ENCODE measurements at regions not wholly inside any gene's neighbourhood (a gene's known extent, or its start where the extent isn't known, plus 50 kb on each side); places are given as distances from the start of the nearest gene placed in this dataset.

GRCh38 chr3:139280027-139280671 is 63.7 kb upstream of the MRPS22 start:
- Histone ChIP-seq H2BK15ac (ENCODE audit: low read depth, low read length) (no peak overlapping the region), H3K27ac (ENCODE audit: insufficient read depth, low read length) (no peak overlapping the region), H3K9me3 (ENCODE audit: control insufficient read depth, insufficient read depth, low read length) (peaks cover 2% of the 10 kb centered on the region; the same call in 1 of the 2 replicates), H3K14ac (replicated peaks; ENCODE audit: low read depth, low read length) (no peak overlapping the region), H2BK20ac (ENCODE audit: low read depth, low read length) (no peak overlapping the region), H3K4ac (ENCODE audit: low read depth, low read length) (no peak overlapping the region), H3K9me1 (ENCODE audit: insufficient read depth, low read length) (no peaks in the 10 kb centered on the region; the same call in 1 of the 2 replicates), H3K4me2 (ENCODE audit: low read depth, low read length) (no peak overlapping the region), H2AK9ac (replicated peaks; ENCODE audit: low read depth, low read length, poor library complexity) (no peak overlapping the region), H3K27me3 (ENCODE audit: control insufficient read depth, insufficient read depth, low read length) (peaks cover 5% of the 10 kb centered on the region), H4K5ac (ENCODE audit: low read depth, low read length) (no peak overlapping the region), H3K79me1 (ENCODE audit: low read depth in 1 of 2, low read length in 2 of 2) (no peaks in the 10 kb centered on the region), H2AK5ac (ENCODE audit: low read depth, low read length) (no peak overlapping the region), H2BK5ac (ENCODE audit: low read depth, low read length, poor library complexity, severe bottlenecking) (no peak overlapping the region), H2AFZ (replicated peaks; ENCODE audit: low read length, poor library complexity) (no peak overlapping the region), H4K91ac (ENCODE audit: insufficient read depth, low read depth, low read length) (no peak overlapping the region), H3K56ac (ENCODE audit: extremely low read depth, insufficient read depth, low read length) (no peak overlapping the region), H3K4me1 (ENCODE audit: control insufficient read depth, insufficient read depth, low read length) (no peaks in the 10 kb centered on the region), H4K8ac (ENCODE audit: low read depth in 2 of 2, low read length in 2 of 2) (no peak overlapping the region), H3K36me3 (ENCODE audit: control insufficient read depth, insufficient read depth, low read length) (no peaks in the 10 kb centered on the region), H3K18ac (ENCODE audit: low read depth, low read length) (no peak overlapping the region), H2BK120ac (ENCODE audit: low read depth, low read length) (no peak overlapping the region), H3K4me3 (ENCODE audit: insufficient read depth, low read depth, low read length) (no peak overlapping the region), H3K9ac (ENCODE audit: low read depth, low read length) (no peak overlapping the region), H4K20me1 (ENCODE audit: insufficient read depth, low read length) (no peaks in the 10 kb centered on the region), H3K23ac (ENCODE audit: low read depth, low read length) (no peak overlapping the region)
- DNase-seq (no peak), ATAC-seq (ENCODE audit: low read depth) (no peak)
- dilution Hi-C loops (cut with HindIII; ENCODE audit: low sequenced_read_pairs, unreplicated experiment), result no loop called here
- in situ Hi-C loops (cut with MboI; ENCODE audit: low sequenced_read_pairs), result no loop called here
- TF ChIP-seq RFX5 (IDR thresholded peaks at IDR 0.05; ENCODE audit: low read depth, low read length), result no peak
- ChIA-PET POLR2A (ENCODE audit: unreplicated experiment) (no interaction called here), CTCF (no interaction called here)
- WGBS, 2 experiments (ENCODE audit: extremely low coverage in 2 of 2, insufficient read length in 1 of 2), result 52% methylated on average over 2 of the region's 3 CpGs; no CpG with 5 or more reads in 1 of the 2 experiments
- intact Hi-C loops (cut with micrococcal nuclease), result no loop called here
- no TSS peak for BruUV-seq (replicated peaks)

Data from IMR-90 (cell line).